ENCODE measurements at regions not wholly inside any gene's neighbourhood (a gene's known extent, or its start where the extent isn't known, plus 50 kb on each side); places are given as distances from the start of the nearest gene placed in this dataset.

GRCh38 chr20:60694763-60695162 lies 557.3 kb upstream of the CDH4 start:
- no peak for TF ChIP-seq CTCF (conservative IDR thresholded peaks at IDR 0.05)
- no peak for TF ChIP-seq ZFX (IDR thresholded peaks at IDR 0.05)
